ENCODE measurements at regions not wholly inside any gene's neighbourhood (a gene's known extent, or its start where the extent isn't known, plus 50 kb on each side); places are given as distances from the start of the nearest gene placed in this dataset.

DNA sequence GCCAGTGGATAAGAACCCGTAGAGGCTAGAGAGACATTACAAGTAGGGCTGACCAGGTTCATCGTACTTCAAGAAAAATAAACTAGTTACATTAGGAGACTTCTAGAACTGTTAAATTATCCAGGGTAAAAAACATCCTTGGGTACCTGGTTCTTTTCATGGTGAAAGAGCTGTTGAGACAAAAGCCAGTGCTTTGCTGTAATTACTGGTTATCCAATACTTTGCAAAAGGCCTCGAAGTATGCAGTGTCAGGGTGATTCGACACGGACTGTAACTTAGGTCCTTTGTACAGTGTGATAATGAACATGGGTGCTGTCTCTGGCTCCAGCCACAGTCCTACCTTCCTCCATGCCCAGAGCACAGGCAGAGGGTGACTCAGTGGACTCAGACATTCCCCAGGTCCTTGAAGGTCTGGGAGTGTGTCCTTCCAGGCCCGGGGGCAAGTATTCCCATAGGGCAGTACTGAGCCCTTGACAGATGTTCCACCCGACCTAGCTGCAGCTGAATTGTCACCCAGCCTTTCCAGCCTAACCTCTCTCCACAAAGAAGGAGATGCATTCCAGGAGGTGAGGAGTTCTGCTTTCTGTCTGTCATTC, 123.6 kb upstream of the TMEM72 start:
- TF ChIP-seq, protein P1, sequence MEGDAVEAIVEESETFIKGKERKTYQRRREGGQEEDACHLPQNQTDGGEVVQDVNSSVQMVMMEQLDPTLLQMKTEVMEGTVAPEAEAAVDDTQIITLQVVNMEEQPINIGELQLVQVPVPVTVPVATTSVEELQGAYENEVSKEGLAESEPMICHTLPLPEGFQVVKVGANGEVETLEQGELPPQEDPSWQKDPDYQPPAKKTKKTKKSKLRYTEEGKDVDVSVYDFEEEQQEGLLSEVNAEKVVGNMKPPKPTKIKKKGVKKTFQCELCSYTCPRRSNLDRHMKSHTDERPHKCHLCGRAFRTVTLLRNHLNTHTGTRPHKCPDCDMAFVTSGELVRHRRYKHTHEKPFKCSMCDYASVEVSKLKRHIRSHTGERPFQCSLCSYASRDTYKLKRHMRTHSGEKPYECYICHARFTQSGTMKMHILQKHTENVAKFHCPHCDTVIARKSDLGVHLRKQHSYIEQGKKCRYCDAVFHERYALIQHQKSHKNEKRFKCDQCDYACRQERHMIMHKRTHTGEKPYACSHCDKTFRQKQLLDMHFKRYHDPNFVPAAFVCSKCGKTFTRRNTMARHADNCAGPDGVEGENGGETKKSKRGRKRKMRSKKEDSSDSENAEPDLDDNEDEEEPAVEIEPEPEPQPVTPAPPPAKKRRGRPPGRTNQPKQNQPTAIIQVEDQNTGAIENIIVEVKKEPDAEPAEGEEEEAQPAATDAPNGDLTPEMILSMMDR (IDR thresholded peaks at IDR 0.05; ENCODE audit: insufficient read depth, low read depth, low read length, missing control alignments), result no peak
- no peak for DNase-seq (ENCODE audit: low read depth)
- H3K4me3 ChIP-seq (ENCODE audit: low read depth, low read length), result no peak overlapping the region

DNA sequence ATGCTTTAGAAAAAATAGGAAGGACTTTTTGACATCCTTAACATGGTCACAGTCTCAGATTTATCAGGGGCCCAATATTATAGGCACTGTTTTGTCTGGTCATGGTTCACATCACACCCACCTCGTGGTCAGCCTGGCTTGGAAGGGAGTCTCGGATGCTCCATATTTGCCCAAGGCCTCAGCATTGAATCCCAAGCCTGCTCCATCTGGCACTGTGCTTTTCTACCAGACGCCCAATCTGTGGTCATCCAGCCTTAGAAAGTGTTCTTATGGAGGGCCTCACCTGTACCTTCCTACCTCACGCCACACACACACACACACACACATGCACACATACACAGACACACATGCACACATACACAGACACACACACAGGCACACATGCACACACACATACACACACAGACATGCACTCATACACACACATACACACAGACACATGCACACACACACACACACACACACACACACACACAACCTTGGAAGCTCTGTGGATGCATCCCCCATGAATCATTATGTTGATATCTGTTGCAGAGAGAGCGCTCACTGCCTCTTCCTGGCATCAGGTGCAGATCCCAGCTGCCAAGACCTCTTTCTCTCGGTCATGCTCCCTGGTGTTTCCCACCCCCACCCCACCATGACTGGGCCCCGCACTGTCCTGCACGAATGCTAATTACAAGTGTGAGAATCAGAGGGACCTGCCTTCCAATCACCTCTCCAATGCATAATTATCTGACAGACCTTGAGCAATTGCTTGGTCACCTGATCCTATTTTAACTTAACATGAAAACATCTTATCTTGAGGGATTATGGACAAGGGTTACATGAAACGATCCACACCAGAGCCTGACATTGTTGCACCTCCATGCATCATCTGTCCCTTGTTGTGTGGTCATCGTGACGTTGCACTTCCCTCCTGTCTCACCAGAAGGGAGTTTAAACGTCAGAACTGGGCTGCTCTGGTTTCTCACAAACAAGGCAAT, 122.7 kb upstream of the TMEM72 start:
- TF ChIP-seq, protein P1 (IDR thresholded peaks at IDR 0.05; ENCODE audit: insufficient read depth, low read depth, low read length, missing control alignments), result no peak
- DNase-seq (ENCODE audit: low read depth), result no peak
- no peak overlapping the region for H3K4me3 ChIP-seq (ENCODE audit: low read depth, low read length)

DNA sequence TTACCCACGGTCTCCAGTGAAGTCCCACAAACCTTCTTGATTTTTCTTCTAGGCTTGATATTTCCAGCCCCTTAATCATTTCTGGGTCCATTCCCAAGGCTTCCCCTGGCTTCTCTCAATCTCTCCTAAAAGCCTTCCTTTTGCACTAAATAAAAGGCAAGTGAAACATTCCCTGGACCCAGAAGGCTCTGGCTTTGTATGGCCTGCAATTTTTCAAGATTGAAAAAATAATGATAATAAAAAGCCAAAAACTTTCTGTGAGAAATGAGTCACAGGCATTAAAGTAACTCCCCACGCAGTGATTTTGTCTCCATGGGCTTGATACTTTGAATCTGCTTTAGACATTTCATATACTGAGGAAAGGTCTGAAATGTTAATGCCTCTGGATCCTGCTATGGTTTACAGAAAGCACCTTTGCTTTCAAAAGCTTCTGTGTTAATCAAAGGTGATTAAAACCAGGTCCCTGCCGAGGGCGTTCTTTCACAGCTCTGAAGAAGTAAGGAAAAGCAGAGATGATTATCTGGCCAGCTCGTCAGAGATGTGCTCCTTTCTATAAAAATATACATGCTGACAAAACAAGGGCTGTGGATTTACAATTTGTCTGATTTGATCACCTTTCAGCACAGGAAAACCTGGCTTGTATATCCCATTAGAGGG, 118.9 kb upstream of the TMEM72 start:
- H3K4me3 ChIP-seq (ENCODE audit: low read depth, low read length), result no peak overlapping the region
- TF ChIP-seq, protein P1 (IDR thresholded peaks at IDR 0.05; ENCODE audit: insufficient read depth, low read depth, low read length, missing control alignments), result no peak

DNA sequence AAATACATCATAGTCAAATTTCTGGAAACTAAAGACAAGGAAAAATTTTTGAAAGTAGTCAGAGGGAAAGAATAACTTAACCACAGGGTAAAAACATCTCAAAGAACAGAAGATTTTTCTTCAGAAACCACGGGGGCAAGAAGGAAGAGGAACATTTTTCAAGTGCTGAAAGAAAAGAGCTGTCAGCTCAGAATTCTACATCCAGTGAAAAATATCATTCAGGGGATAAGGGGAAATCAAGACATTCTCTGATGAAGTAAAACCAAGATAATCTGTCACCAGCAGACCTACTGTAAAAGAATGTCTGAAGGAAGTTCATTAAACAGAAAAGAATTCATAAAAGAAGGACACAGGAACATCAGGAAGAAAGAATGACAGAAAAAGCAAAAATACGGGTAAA, 111.2 kb upstream of the TMEM72 start:
- TF ChIP-seq, protein P1 (IDR thresholded peaks at IDR 0.05; ENCODE audit: insufficient read depth, low read depth, low read length, missing control alignments), result no peak
- DNase-seq (ENCODE audit: low read depth), result no peak
- H3K4me3 ChIP-seq (ENCODE audit: low read depth, low read length), result no peak overlapping the region

More for the DNA sequence above, 118.9 kb upstream of the TMEM72 start:
- DNase-seq (ENCODE audit: low read depth), result no peak

DNA sequence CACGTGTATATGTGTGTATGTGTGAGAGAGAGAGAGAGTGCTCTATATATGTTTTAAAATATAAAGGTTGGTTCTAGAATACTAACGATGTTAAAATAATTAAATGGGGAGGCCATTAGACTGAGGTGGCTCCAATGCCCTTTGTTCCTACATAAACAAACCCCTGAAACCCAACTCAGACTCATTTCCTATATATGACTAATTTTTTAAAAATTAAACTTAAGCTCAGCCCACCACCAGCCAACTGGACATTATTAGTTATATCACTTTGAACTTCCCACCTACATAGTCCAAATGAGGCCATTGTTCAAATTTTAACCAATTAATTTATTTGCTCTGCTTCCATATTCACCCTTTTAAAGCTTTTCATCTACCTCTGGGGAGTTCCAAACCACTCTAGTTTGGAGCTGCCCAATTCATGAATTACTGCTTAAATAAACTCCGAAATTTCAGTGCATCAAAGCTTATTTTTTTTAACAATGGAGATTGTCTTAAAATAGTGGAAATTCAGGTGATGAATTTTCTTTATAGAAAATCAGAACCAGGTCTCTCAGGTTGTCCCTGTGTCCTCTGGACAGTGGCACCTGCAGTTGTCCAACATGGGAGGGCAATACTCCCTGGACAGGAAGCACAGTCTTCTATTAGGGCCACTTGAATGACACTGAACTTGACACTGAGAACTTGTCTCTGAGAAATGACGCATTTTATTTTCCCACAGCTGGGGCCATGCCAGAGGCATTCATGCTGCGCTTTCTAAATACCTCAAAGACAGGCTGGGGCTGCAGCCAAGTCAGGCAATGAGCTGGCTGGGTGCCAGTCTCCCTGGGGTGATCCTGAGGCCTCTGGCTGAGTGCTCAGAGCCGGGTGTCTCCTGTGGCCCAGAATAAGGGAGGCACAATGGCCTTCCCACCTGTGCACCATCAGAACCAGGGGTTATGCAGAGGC, 109.5 kb upstream of the TMEM72 start:
- DNase-seq (ENCODE audit: low read depth), result no peak
- TF ChIP-seq, protein P1 (IDR thresholded peaks at IDR 0.05; ENCODE audit: insufficient read depth, low read depth, low read length, missing control alignments), result no peak
- H3K4me3 ChIP-seq (ENCODE audit: low read depth, low read length), result no peak overlapping the region

DNA sequence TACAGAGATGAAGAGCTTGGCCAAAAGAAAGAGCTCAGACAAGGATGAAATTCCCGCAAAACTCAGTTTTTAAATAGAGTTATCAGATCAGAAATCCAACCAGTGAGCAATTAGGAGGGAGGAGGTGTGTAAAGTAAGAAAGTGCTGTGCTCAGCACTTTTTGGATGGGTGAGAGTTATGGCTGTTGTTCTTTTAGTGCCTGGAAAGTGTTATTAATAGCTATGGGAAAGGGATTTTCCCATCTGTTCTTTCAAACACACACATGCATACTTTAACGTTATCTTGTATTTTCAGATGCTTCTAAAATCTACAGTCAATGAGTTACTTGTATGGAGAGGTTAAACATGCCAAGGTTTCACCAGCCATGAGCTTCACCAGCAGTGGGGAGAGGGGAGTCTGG, 107.3 kb upstream of the TMEM72 start:
- H3K4me3 ChIP-seq (ENCODE audit: low read depth, low read length), result no peak overlapping the region
- no peak for DNase-seq (ENCODE audit: low read depth)
- TF ChIP-seq, protein P1 (IDR thresholded peaks at IDR 0.05; ENCODE audit: insufficient read depth, low read depth, low read length, missing control alignments), result no peak
